NCI-H146 treated with DMSO at 0.1 percent for 48 hours (cell line): ENCODE measurements at regions not wholly inside any gene's neighbourhood (a gene's known extent, or its start where the extent isn't known, plus 50 kb on each side); places are given as distances from the start of the nearest gene placed in this dataset.

Experiments
- DNase-seq: peaks from one replicate; lab custom pipeline; 2025; ENCODE audit not compliant: unreplicated experiment; lab: John Stamatoyannopoulos, UW

DNA sequence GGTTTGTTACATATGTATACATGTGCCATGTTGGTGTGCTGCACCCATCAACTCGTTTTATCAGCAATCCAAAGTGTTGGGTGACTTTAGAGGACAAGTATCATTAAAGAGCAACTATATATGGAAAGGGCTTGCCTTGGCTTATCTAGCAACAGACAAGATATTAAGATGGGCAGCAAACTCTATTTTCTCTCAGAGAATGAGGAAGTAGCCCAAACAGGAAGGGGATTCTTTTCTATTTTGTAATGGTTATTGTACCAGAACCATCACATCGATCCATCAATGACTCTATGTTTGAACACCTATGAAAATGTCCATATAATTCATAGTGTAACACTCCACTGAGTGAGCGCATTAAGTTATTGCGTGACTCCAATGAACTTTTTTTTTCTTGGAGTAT, 260.1 kb upstream of the SLC24A2 start:
- DNase-seq: no peak

DNA sequence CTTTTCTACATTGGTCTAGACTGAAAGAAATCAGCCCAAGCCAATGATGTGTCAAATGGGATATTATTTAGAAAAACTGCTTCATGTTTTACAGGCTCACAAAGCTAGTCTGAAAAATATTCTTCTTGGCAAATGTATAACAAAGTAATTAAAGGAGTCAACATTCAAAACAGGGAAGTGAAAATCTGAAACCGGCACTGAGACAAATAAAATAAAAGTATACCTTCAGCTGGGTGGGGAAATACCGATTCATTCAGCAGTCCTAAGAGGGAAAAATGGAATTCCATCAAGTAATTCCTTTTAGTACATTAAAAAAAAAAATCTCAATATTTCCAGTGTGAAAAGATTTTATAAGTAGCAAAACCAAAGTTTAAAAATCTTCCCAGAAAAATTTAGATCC, 259.6 kb upstream of the SLC24A2 start:
- DNase-seq: no peak

DNA sequence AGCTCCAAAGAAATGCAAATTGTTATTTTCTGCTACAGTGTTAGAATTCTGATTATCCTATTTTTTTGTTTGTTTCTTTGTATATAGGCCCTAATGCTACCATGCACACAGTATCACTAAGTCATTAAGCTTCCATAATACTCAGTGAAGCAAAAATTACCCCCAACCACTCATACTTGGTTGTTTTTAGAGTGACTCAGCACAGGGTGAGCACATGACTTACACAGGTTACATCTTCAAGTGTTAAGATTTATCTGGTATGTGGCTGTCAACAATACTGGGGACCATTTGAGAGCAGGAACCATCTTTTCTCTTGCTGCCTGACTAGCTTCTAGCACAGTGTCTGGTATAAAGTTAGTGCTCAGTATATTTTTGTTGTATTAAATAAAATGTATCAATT, 255.8 kb upstream of the SLC24A2 start:
- no peak for DNase-seq

DNA sequence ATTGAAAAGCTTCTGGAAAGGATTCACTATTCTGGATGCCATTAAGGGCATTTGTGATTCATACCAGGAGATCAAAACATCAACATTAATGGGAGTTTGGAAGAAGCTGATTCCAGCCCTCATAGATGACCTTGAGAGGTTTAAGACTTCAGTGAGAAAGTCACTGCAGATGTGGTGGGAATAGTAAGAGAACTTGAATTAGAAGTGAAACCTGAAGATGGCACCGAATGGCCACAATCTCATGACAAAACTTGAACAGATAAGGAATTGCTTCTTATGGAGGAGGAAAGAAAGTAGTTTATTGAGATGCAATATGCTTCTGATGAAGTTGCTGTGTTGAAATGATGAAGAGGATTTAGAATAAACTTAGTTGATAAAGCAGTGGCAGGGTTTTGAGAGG, 254.6 kb upstream of the SLC24A2 start:
- no peak for DNase-seq

GRCh38 chr9:20043035-20043434, 254.2 kb upstream of the SLC24A2 start:
- DNase-seq: no peak

- DNase-seq: no peak
These were observed 253.4 kb upstream of the SLC24A2 start for GRCh38 chr9:20042128-20042711.

DNA sequence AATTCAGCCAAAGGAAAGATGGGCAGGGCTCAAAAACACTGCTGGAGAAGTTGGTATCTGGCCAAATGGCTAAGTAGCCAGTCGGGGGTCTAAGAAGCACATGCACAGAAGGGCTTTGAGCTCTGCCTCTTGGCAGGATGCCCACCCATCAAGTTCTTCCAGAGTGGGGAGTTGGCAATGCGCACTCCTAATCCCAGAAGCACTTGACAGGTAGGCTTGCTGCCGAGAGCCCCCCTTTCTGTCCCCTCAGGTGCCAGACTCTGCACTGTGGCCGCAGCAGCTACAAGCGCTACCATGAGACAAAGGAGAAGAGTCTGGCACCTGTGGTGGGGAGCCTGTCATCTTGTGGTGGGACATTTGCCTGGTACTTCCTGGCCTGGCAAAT, 252.9 kb upstream of the SLC24A2 start:
- DNase-seq: no peak

GRCh38 chr9:20040991-20041696, 252.3 kb upstream of the SLC24A2 start:
- peak; percentile 29 for DNase-seq

DNA sequence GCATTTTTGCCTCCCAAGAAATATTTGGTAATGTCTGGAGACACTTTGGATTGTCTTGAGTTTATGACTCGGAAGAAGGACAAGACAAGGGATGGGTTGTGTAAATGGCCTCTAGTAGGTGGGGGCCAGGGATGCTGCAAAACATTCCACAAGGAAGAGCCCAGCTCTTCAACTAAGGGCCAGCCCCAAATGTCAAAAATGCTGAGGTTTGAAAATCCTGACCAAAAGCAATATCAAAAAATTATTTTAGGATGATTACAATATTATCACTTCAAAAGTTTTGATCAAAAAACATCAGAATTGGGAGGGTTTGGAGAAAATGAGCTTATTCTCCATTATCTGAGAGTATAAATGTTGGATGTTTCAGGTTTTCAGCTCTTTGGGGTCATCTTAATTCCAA, 248.9 kb upstream of the SLC24A2 start:
- DNase-seq: no peak

DNA sequence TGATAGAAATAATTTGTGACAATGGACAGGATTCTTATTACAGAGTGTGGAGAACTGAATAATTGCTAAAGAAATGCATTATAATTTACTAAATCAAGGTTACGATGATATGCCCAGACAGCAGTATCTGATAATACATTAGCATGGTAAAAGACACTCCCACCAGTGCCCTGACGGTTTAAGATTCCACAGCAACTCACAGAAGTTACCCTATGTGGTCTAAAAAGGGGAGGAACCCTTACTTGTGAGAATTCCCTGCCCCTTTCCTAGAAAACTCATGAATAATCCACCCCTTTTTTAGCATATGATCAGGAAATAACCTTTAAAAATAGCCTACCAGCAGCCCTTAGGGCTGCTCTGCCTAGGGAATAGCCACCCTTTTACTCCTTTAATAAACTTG, 244.7 kb upstream of the SLC24A2 start:
- no peak for DNase-seq

DNA sequence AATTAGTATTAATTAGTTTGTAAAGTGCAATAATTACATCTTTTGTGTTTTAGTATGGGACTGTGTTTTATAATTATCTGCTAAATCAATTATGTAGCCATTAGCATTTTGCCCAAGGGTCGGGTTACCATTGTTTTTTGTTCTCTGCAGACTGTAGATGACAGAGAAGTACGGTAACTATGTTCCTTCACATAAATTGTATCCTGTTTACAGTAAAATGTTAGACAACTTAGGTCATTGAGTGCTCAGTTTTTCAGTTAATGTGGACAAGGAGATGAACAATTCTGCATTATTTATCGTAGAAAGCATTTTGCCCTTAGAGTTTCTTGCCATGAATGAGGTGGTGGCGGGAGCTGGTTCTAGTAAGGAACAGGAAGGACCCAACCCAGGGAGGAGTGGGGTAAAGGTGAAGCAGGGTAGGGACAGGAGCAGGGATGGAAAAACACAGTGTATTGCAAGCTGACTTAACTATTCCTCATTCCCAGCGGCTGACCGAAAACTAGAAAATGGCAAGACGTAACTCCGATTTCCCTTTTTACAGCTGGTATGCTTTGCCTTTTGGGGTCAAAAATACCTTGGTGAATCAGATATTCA, 243.7 kb upstream of the SLC24A2 start:
- DNase-seq: no peak

GRCh38 chr9:20031836-20032235, 243.0 kb upstream of the SLC24A2 start:
- DNase-seq: no peak

- no peak for DNase-seq
These were observed 241.8 kb upstream of the SLC24A2 start for GRCh38 chr9:20030671-20031070.

DNA sequence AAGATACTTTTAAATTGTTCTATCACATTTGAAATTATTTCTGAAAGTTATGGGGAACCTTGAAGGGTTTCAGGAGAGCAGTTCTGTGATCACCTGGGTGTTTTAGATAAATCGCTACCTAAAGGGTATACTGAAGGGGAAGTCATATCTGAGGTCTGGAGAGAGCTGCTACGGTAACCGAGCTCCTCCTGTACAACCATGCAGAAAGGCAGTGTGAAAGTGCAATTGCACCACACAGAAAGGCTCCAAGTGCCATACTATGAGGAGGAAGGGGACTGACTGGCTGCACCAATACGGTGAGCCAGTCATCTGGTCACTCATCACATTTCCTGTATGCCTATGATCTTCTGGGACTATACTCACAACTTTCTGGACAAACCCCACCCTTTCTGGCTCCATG, 241.4 kb upstream of the SLC24A2 start:
- no peak for DNase-seq

- no peak for DNase-seq
These were observed 240.0 kb upstream of the SLC24A2 start for GRCh38 chr9:20028849-20029231.

DNA sequence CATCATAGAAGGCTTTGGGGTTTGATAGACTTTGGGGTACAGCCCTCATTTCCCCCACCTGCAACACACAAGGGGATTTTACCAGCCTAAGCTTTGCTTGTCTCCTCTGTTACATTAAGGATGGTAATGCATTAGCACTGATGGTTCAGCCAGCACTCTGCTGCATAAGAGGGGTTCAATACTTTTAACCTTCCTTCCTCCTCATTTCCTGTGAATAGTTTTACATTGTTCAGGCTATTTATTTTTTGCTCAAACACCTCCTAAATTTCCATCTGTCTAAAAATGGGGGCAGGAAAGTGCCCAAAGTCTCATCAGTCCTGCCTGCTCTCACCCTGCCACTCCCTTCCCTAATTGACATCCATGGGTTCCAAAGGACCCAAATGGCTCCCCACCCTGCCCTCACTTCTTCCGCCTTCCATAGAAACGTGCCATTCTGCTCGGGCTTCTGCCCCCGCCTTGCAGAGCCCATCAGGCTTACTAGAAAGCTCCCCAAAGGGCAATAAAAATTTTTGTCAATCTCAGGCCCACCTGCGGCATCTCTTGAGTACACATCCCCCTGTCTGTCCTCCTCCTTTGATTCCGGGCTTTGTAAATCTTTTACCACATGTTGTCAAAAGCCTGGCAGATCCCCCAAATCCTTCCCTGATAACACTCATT, 239.5 kb upstream of the SLC24A2 start:
- no peak for DNase-seq

DNA sequence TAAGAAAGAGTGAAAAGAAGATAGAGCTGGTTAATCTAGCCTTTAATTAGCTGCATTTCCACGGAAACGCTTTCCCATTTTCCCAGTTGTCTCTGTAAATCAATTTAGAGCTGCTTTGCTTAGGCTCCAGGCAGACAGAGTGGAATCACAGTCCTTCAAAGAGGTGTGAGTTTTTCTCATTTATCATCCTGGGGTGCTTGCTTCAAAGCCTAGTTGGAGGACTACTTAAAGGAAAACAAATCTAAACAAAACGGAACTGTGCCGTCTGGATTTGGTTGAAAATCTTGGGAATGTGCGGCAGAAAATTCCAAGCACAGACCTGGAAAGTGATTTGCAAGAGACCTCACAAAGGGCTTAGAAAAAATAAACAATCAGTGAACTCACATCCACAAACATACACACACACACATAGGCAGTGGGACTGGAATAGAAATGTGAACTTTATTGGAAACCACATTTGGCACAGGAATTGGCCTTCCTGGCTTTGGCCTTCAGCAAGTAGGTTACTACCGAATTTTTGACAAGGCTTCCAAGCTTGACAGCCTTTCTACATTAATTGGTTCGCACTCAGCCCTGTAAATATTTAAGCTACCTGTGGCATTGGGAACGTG, 235.2 kb upstream of the SLC24A2 start:
- no peak for DNase-seq

DNA sequence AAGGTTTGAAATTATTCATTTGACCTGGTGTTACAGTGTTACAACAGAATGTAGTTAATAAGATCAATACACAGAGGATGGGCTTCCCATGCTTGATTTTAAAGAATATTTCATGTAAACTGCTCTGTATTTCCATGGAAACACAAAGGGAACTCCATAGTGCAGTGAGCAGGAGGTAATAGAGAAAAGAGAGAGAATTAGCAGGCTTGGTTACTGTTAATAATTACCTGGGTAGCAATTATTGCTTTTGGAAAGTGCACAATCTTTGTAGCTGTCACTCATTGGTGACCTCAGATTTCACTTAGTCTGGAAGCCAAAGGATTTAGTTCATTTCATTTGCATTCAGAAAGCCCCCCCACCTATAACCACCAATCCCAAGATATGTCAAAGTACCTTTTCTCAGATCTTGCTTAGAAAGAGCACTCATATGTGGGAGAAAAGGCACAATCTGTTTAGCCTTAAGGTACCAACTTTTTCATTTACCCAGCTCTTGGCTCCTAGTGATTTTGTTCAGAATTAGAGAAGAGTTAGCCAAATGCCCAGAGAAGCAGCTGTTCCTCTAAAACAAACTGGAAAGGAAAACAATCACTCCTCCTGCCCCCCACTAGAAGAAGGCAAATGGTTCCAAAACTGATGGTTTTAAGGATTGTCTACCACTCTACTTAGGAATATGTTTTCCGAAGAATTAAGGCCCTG, 234.5 kb upstream of the SLC24A2 start:
- DNase-seq: no peak

DNA sequence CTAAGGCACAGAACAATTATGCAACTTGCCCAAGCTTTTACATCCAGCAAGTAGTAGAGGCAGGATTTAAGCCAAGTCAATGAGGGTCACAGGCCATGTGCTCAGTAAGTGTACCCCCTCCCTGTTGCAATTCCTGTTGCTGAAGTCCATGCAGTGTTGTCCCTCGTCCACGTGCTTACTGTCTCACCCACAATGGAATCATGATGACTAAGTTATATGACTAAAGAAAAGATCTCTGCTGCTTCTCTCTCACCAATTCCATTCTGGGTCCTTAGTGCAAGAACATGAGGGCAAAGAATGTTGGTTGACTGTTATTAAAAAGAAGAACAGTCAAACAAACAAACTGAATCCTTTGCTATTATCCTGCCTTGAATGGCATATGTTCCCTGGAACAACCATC, 233.6 kb upstream of the SLC24A2 start:
- DNase-seq: no peak

DNA sequence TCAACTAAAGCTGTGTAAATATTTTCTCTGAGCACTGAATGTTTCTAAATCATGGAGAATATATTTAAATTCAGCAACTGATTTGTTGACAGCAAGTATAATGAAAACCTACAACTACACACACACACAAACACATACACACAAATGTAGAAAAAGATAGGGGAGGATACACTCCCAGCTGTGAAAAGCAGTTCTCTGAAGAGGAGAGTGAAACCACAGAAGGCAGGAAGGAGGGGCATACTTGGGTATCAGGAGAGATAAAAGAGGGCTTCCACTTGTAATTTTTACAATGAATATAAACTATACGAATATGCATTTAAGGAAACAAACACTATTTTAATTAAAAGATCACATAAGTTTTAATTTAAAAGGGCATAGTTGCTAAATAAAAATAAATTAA, 227.8 kb upstream of the SLC24A2 start:
- DNase-seq: no peak

DNA sequence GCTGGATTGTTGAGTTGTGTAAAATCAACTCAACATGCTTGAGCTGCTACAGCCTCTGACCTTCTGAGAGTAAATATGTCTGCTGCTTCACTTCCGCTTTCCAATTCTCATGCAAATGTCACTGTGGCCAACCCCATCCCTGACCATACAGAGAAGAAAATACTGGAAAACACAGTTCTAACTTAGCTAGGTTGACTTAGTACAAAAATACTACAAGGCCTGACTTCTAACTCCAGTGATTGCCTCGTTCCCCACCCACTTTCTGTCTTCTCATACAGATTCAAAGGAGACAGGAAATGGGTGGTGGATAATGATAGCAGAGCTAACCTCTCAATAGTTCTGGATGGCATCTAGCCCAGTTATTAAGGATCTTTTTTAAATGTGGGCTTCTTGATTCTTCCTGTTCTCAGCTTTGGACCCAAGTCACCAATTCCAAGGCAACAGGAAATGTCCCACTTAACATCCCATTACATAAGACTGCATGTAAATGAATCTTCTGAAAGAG, 226.6 kb upstream of the SLC24A2 start:
- DNase-seq: no peak
